Cardiac muscle cell (in vitro differentiated cells and primary cell): ENCODE measurements at regions not wholly inside any gene's neighbourhood (a gene's known extent, or its start where the extent isn't known, plus 50 kb on each side); places are given as distances from the start of the nearest gene placed in this dataset.

ENCODE experiments used
- DNase-seq, 2 donors: peaks; one replicate each; pipeline versions ENCODE4 v3.0.0 to v3.0.0-alpha.2; 2010 to 2017; ENCODE audit warnings: low read depth in 1 of 2, low spot score in 1 of 2
- H3K27ac ChIP-seq: fragments of 200-600 bp; sonication (generic); 2 replicates; pipeline ENCODE4 v1.5.1; 2016
- H3K27me3 ChIP-seq: fragments of 200-600 bp; sonication (generic); 2 replicates; pipeline ENCODE4 v1.6.0; 2016; ENCODE audit warnings: control low read depth
- H3K36me3 ChIP-seq: fragments of 200-600 bp; sonication (generic); 2 replicates; pipeline ENCODE4 v1.5.1; 2016; ENCODE audit warnings: control low read depth
- H3K4me1 ChIP-seq: fragments of 200-600 bp; sonication (generic); 2 replicates; pipeline ENCODE4 v1.8.1; 2017; ENCODE audit warnings: low read depth, mild to moderate bottlenecking, mixed run types
- H3K4me3 ChIP-seq: fragments of 200-600 bp; sonication (generic); 2 replicates; pipeline ENCODE4 v1.5.1; 2016; ENCODE audit warnings: mild to moderate bottlenecking
- H3K9me3 ChIP-seq: fragments of 200-600 bp; sonication (generic); 2 replicates; pipeline ENCODE4 v1.5.1; 2017; ENCODE audit warnings: low read depth, mild to moderate bottlenecking, control low read depth
- TF ChIP-seq, protein P1 (sequence below): IDR thresholded peaks from 2 replicates; pipeline ENCODE4 v1.5.1; 2012; ENCODE audit warnings: low read depth, mild to moderate bottlenecking, low read length

- TF ChIP-seq, protein P1, sequence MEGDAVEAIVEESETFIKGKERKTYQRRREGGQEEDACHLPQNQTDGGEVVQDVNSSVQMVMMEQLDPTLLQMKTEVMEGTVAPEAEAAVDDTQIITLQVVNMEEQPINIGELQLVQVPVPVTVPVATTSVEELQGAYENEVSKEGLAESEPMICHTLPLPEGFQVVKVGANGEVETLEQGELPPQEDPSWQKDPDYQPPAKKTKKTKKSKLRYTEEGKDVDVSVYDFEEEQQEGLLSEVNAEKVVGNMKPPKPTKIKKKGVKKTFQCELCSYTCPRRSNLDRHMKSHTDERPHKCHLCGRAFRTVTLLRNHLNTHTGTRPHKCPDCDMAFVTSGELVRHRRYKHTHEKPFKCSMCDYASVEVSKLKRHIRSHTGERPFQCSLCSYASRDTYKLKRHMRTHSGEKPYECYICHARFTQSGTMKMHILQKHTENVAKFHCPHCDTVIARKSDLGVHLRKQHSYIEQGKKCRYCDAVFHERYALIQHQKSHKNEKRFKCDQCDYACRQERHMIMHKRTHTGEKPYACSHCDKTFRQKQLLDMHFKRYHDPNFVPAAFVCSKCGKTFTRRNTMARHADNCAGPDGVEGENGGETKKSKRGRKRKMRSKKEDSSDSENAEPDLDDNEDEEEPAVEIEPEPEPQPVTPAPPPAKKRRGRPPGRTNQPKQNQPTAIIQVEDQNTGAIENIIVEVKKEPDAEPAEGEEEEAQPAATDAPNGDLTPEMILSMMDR: no peak
- Histone ChIP-seq H3K9me3 (no peaks in the 10 kb centered on the region), H3K4me1 (no peaks in the 10 kb centered on the region), H3K27me3 (peaks cover 80% of the 10 kb centered on the region), H3K4me3 (no peak overlapping the region), H3K27ac (no peak overlapping the region), H3K36me3 (no peaks in the 10 kb centered on the region)
- no peak for DNase-seq
These were observed 57.0 kb upstream of the TAC4 start for GRCh38 chr17:49904893-49905292.

GRCh38 chr17:49906531-49907136, 58.8 kb upstream of the TAC4 start:
- H3K9me3 ChIP-seq: no peaks in the 10 kb centered on the region
- DNase-seq: no peak
- no peak overlapping the region for H3K4me3 ChIP-seq
- H3K4me1 ChIP-seq: no peaks in the 10 kb centered on the region
- H3K27ac ChIP-seq: no peak overlapping the region
- no peaks in the 10 kb centered on the region for H3K36me3 ChIP-seq
- TF ChIP-seq, protein P1: no peak
- peaks cover 90% of the 10 kb centered on the region for H3K27me3 ChIP-seq

DNA sequence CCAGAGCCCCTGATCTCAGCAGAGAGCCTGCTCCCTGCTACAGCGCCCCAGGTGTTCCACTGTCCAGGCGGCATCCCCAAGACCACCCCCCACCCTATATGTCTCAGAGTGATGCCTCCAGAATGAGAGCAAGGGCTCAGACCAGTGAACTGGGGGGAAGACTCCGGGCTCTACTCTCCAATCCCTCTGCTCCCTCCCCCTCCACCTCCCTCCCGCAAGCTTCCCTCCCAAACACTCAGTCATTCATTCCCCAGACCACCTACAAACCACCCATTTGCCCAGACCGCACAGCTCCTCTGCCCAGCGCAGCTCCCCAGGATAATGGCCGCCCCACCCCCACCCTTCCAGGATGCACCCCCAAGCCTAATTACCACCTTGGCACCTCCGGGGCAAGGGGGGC, 59.4 kb upstream of the TAC4 start:
- no peak for DNase-seq
- peaks cover 91% of the 10 kb centered on the region for H3K27me3 ChIP-seq
- no peaks in the 10 kb centered on the region for H3K36me3 ChIP-seq
- no peak overlapping the region for H3K4me3 ChIP-seq
- H3K4me1 ChIP-seq: no peaks in the 10 kb centered on the region
- TF ChIP-seq, protein P1: no peak
- no peaks in the 10 kb centered on the region for H3K9me3 ChIP-seq
- no peak overlapping the region for H3K27ac ChIP-seq

- no peak for DNase-seq
- no peak overlapping the region for H3K4me3 ChIP-seq
These were observed 59.9 kb upstream of the DLX4 start for GRCh38 chr17:49908782-49909714.

DNA sequence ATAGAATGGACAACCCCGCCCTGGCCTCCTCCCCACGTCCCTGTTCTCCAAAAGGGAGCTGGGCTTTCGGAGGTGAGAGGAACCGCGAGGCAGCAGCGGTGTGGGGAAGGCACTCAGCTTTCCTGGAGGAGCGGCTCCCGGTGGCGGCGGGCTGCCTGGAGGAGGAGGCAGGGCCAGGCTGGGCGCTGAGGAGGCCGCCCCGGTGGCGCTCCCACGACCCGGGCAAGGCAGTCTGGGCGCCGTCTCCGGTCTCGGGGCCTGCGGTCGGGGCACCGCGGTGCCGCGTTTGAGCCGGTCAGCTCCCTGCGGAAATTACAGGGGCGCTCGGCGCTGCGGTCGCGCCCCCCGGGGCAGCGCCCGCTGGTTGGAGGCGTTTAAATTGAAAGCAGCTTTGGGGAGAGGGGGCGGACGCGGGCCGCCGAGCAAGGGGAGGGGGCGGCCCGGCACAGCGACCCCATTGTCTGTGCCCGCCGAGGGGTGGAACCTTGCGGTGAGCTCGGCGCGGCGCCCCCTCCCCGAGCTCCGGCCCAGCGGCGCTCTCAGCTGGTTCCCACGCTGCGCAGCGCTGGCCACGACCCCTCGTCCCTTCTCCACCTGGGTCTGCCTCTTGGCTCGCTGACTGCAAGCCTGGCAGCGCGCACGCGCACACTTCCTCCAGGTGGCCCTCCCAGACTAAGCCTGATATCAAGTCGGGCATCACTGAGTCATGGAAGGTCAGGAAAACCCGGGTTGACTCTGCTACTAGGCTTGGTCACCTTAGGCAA, 58.7 kb upstream of the DLX4 start:
- Histone ChIP-seq H3K9me3 (no peaks in the 10 kb centered on the region), H3K4me1 (no peaks in the 10 kb centered on the region), H3K27ac (no peak overlapping the region), H3K4me3 (peak overlapping the region; percentile 10), H3K36me3 (no peaks in the 10 kb centered on the region), H3K27me3 (peaks cover 69% of the 10 kb centered on the region)
- peak in 1 of 2 donors; percentile 18 for DNase-seq
- TF ChIP-seq, protein P1: no peak

More at GRCh38 chr17:49908782-49909714, 59.9 kb upstream of the DLX4 start:
- Histone ChIP-seq H3K27me3 (peaks cover 79% of the 10 kb centered on the region), H3K4me1 (no peaks in the 10 kb centered on the region), H3K27ac (no peak overlapping the region), H3K9me3 (no peaks in the 10 kb centered on the region), H3K36me3 (no peaks in the 10 kb centered on the region)
- TF ChIP-seq, protein P1: no peak
